Left ventricle myocardium inferior (tissue), 1 donor: ENCODE measurements at regions not wholly inside any gene's neighbourhood (a gene's known extent, or its start where the extent isn't known, plus 50 kb on each side); places are given as distances from the start of the nearest gene placed in this dataset.
"Not testable (repeated sequence)": the region's sequence is repeated elsewhere in the genome, so short reads cannot be mapped to it uniquely, and the experiment has no call there.

Source experiments
- DNase-seq: peaks from one replicate; pipeline ENCODE4 v3.0.0-alpha.2; 2020
- H3K27ac ChIP-seq: fragments of 200-600 bp; replicated peaks from 2 replicates; pipeline ENCODE4 v1.8.0; 2021
- H3K27me3 ChIP-seq: fragments of 200-600 bp; 2 replicates; pipeline ENCODE4 v1.8.0; 2021; ENCODE audit warnings: low read depth
- H3K36me3 ChIP-seq: fragments of 200-600 bp; 2 replicates; pipeline ENCODE4 v1.8.0; 2021
- H3K4me1 ChIP-seq: fragments of 200-600 bp; 2 replicates; pipeline ENCODE4 v1.8.0; 2021
- H3K4me3 ChIP-seq: fragments of 200-600 bp; 2 replicates; pipeline ENCODE4 v1.8.0; 2021; ENCODE audit warnings: mild to moderate bottlenecking, moderate library complexity
- H3K9me3 ChIP-seq: fragments of 200-600 bp; replicated peaks from 2 replicates; pipeline ENCODE4 v1.8.0; 2021
- intact Hi-C: fragments of 100-400 bp; cut with micrococcal nuclease; formaldehyde crosslinking; loops from one replicate; pipeline ENCODE4 v1.11.0; 2022
- TF ChIP-seq, protein P1 (sequence below): fragments of 200-600 bp; IDR thresholded peaks from 2 replicates; pipeline ENCODE4 v1.8.0; 2021; ENCODE audit warnings: antibody characterized with exemption, mild to moderate bottlenecking, borderline replicate concordance
- donor health status: DM: no; HTN: yes; CAD: no; lungs with severe emphysema.

DNA sequence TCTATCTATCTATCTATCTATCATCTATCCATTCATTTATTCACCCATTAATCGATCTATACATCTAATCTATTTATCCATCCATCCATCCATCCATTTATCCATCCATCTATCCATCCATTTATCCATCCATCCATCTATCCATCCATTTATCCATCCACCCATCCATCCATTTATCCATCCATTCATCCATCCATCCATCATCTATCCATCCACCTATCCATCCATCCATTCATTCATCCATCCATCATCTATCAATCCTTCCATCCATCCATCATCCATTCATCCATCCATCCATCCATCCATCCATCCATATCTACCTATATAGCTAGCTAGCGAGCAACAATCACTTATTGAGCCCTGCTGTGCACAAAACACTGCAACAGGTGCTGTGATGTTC lies 953.1 kb upstream of the ZNF722 start:
- Histone ChIP-seq H3K36me3 (no peaks in the 10 kb centered on the region), H3K9me3 (peaks cover 16% of the 10 kb centered on the region), H3K4me3 (no peak overlapping the region), H3K27ac (no peak overlapping the region), H3K4me1 (no peaks in the 10 kb centered on the region), H3K27me3 (no peaks in the 10 kb centered on the region)
- TF ChIP-seq, protein P1, sequence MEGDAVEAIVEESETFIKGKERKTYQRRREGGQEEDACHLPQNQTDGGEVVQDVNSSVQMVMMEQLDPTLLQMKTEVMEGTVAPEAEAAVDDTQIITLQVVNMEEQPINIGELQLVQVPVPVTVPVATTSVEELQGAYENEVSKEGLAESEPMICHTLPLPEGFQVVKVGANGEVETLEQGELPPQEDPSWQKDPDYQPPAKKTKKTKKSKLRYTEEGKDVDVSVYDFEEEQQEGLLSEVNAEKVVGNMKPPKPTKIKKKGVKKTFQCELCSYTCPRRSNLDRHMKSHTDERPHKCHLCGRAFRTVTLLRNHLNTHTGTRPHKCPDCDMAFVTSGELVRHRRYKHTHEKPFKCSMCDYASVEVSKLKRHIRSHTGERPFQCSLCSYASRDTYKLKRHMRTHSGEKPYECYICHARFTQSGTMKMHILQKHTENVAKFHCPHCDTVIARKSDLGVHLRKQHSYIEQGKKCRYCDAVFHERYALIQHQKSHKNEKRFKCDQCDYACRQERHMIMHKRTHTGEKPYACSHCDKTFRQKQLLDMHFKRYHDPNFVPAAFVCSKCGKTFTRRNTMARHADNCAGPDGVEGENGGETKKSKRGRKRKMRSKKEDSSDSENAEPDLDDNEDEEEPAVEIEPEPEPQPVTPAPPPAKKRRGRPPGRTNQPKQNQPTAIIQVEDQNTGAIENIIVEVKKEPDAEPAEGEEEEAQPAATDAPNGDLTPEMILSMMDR: no peak
- intact Hi-C loops: no loop called here
- no peak for DNase-seq

- H3K9me3 ChIP-seq: peaks cover 16% of the 10 kb centered on the region
- H3K27ac ChIP-seq: no peak overlapping the region
- intact Hi-C loops: no loop called here
- TF ChIP-seq, protein P1: no peak
- DNase-seq: no peak
- H3K4me3 ChIP-seq: no peak overlapping the region
- no peaks in the 10 kb centered on the region for H3K4me1 ChIP-seq
- H3K36me3 ChIP-seq: no peaks in the 10 kb centered on the region
- H3K27me3 ChIP-seq: no peaks in the 10 kb centered on the region
Observed at GRCh38 chr7:63046612-63047011, 952.0 kb upstream of the ZNF722 start.

GRCh38 chr7:63047061-63047460 lies 951.6 kb upstream of the ZNF722 start:
- Histone ChIP-seq H3K27me3 (no peaks in the 10 kb centered on the region), H3K36me3 (no peaks in the 10 kb centered on the region), H3K27ac (no peak overlapping the region), H3K9me3 (peaks cover 16% of the 10 kb centered on the region), H3K4me1 (no peaks in the 10 kb centered on the region), H3K4me3 (no peak overlapping the region)
- intact Hi-C loops: no loop called here
- TF ChIP-seq, protein P1: no peak
- no peak for DNase-seq

- H3K36me3 ChIP-seq: no peaks in the 10 kb centered on the region
- DNase-seq: no peak
- H3K27ac ChIP-seq: no peak overlapping the region
- H3K4me3 ChIP-seq: no peak overlapping the region
- H3K9me3 ChIP-seq: peaks cover 21% of the 10 kb centered on the region
- intact Hi-C loops: no loop called here
- TF ChIP-seq, protein P1: no peak
- no peaks in the 10 kb centered on the region for H3K4me1 ChIP-seq
- no peaks in the 10 kb centered on the region for H3K27me3 ChIP-seq
Observed at GRCh38 chr7:63047546-63047945, 951.1 kb upstream of the ZNF722 start.

DNA sequence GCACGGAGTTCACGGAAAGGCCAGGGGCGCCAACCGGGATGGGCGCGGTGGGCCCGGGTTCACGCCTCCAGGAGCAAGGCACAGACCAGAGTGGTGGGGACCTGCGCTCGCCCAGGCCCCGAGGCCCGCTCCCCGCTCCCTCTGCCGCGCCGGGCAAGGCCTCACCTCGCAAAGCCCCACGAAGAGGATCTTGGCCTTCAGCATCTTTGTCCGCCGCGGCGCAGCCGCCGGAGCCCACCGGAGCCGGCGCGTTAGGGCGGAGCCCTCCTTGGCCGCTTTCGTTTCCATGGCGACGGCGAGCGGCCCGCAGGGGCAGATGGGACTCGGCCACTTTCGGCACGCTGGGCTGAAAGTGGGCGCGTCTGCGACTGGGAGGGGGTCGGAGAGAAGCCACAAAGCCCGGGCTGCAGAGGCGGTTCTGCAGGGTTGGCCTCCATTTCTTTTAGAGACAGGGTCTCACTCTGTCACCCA lies 944.4 kb upstream of the ZNF722 start:
- Histone ChIP-seq H3K9me3 (peaks cover 53% of the 10 kb centered on the region), H3K27ac (no peak overlapping the region), H3K4me1 (no peaks in the 10 kb centered on the region), H3K27me3 (no peaks in the 10 kb centered on the region), H3K4me3 (no peak overlapping the region), H3K36me3 (no peaks in the 10 kb centered on the region)
- DNase-seq: no peak
- TF ChIP-seq, protein P1: no peak
- intact Hi-C loops: no loop called here

- H3K9me3 ChIP-seq: peaks cover 61% of the 10 kb centered on the region
Observed at GRCh38 chr7:63057265-63057664, 941.4 kb upstream of the ZNF722 start.

DNA sequence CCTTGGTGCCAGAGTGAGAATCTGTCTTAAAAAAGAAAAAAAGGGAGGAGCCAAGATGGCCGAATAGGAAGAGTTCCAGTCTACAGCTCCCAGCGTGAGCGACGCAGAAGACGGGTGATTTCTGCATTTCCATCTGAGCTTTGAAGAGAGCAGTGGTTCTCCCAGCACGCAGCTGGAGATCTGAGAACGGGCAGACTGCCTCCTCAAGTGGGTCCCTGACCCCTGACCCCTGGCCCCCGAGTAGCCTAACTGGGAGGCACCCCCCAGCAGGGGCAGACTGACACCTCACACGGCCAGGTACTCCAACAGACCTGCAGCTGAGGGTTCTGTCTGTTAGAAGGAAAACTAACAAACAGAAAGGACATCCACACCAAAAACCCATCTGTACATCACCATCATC lies 937.9 kb upstream of the ZNF722 start:
- H3K36me3 ChIP-seq, H3K27ac ChIP-seq, H3K27me3 ChIP-seq, H3K4me1 ChIP-seq, intact Hi-C loops, DNase-seq, H3K4me3 ChIP-seq: not testable (repeated sequence)
- H3K9me3 ChIP-seq: peaks cover 38% of the 10 kb centered on the region

More at GRCh38 chr7:63057265-63057664, 941.4 kb upstream of the ZNF722 start:
- Histone ChIP-seq H3K27ac (no peak overlapping the region), H3K36me3 (no peaks in the 10 kb centered on the region), H3K4me1 (no peaks in the 10 kb centered on the region), H3K4me3 (no peak overlapping the region), H3K27me3 (no peaks in the 10 kb centered on the region)
- TF ChIP-seq, protein P1: no peak
- intact Hi-C loops: no loop called here
- no peak for DNase-seq
